ENCODE measurements at regions not wholly inside any gene's neighbourhood (a gene's known extent, or its start where the extent isn't known, plus 50 kb on each side); places are given as distances from the start of the nearest gene placed in this dataset.

GRCh38 chr1:243912347-243912746, 62.3 kb upstream of the AKT3 start (continued):
- no peak for TF ChIP-seq ATF3 (IDR thresholded peaks at IDR 0.05)
- no peak for TF ChIP-seq POLR2AphosphoS5 (IDR thresholded peaks at IDR 0.05; ENCODE audit: low read depth, low read length)

GRCh38 chr1:243910607-243911006, 60.6 kb upstream of the AKT3 start:
- CTCF ChIA-PET: no interaction called here

More at GRCh38 chr1:243910607-243911006, 60.6 kb upstream of the AKT3 start:
- intact Hi-C loops (cut with micrococcal nuclease): no loop called here
- DNase-seq (ENCODE audit: low read depth, low spot score) (no peak), ATAC-seq (no peak)
- H3K36me3 ChIP-seq (ENCODE audit: control insufficient read depth in 1 of 2, insufficient read depth in 2 of 2, low read length in 2 of 2): no peaks in the 10 kb centered on the region
- no peak overlapping the region for H3K27ac ChIP-seq (ENCODE audit: low read depth, low read length)
- no peak overlapping the region for H3K9ac ChIP-seq (ENCODE audit: low read length)
- H3K9me2 ChIP-seq (ENCODE audit: insufficient read depth): no peaks in the 10 kb centered on the region
- no peaks in the 10 kb centered on the region for H4K20me1 ChIP-seq (ENCODE audit: insufficient read depth)
- ChIA-PET POLR2A (no interaction called here), RAD21 (ENCODE audit: low non-redundant PET in 1 of 2, low total read pairs in 2 of 2, uncharacterized antibody in 2 of 2, unreplicated experiment in 2 of 2) (no interaction called here)
- no peak overlapping the region for H2AFZ ChIP-seq (ENCODE audit: low read depth, low read length, poor library complexity, severe bottlenecking)
- no peak for TF ChIP-seq ZFX (IDR thresholded peaks at IDR 0.05)
- TF ChIP-seq POLR2AphosphoS5 (IDR thresholded peaks at IDR 0.05; ENCODE audit: low read depth, low read length): no peak
- TF ChIP-seq CBX3 (IDR thresholded peaks at IDR 0.05; ENCODE audit: low read depth): no peak
- no peak for TF ChIP-seq CTCF (IDR thresholded peaks at IDR 0.05 in 2 of 3, conservative IDR thresholded peaks at IDR 0.05 in 1 of 3; ENCODE audit: borderline replicate concordance in 1 of 3, insufficient read depth in 1 of 3, low read depth in 2 of 3, low read length in 2 of 3)
- no peak for TF ChIP-seq ZBTB33 (IDR thresholded peaks at IDR 0.05; ENCODE audit: extremely low read depth, insufficient replicate concordance, low read length)
- no peak for TF ChIP-seq SP1 (IDR thresholded peaks at IDR 0.05; ENCODE audit: low read depth)
- no peaks in the 10 kb centered on the region for H3K79me2 ChIP-seq (ENCODE audit: insufficient read depth, low read length)
- peaks cover 24% of the 10 kb centered on the region for H3K27me3 ChIP-seq (ENCODE audit: insufficient read depth, low read length)
- no TSS peak for BruUV-seq (replicated peaks)
- no peak overlapping the region for H3K4me3 ChIP-seq (replicated peaks in 1 of 2; ENCODE audit: low read depth in 1 of 2, low read length in 2 of 2)
- H3K4me1 ChIP-seq (ENCODE audit: control insufficient read depth in 1 of 2, insufficient read depth in 2 of 2, low read length in 2 of 2): no peaks in the 10 kb centered on the region
- no peaks in the 10 kb centered on the region for H3K9me3 ChIP-seq (ENCODE audit: control insufficient read depth in 1 of 2, insufficient read depth in 1 of 2, low read depth in 1 of 2, low read length in 2 of 2)
- no peak overlapping the region for H3K4me2 ChIP-seq (ENCODE audit: low read length)
